ENCODE measurements at regions not wholly inside any gene's neighbourhood (a gene's known extent, or its start where the extent isn't known, plus 50 kb on each side); places are given as distances from the start of the nearest gene placed in this dataset.

DNA sequence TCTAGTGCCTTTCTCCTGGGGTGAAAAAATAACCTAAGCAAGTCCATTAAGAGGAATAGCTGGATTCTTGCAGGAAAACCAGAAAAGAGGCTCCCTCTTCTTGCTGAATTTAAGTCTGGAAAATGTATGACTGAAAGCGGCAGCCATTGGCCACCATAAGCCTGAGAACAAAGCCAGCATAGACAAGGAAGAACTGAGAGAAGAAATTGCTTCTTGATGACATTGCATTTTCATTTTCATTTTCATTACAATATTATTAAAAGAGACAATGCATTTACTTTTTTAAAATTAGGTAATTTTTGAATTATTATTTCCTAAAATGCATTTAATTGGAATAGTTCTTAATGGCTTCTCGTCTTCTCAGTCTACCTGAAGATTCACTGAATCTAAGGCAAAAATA lies 1157.5 kb upstream of the ZEB2 start:
- no peak overlapping the region for H3K4me3 ChIP-seq (replicated peaks in 1 of 2; ENCODE audit: low read depth in 1 of 2, low read length in 2 of 2)
- ChIA-PET RAD21 (ENCODE audit: low non-redundant PET in 1 of 2, low total read pairs in 2 of 2, uncharacterized antibody in 2 of 2, unreplicated experiment in 2 of 2) (no interaction called here), CTCF (no interaction called here), POLR2A (no interaction called here)
- intact Hi-C loops (cut with micrococcal nuclease) = no loop called here
- H3K79me2 ChIP-seq (ENCODE audit: insufficient read depth, low read length) = no peaks in the 10 kb centered on the region
- TF ChIP-seq, protein P1, sequence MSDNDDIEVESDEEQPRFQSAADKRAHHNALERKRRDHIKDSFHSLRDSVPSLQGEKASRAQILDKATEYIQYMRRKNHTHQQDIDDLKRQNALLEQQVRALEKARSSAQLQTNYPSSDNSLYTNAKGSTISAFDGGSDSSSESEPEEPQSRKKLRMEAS (IDR thresholded peaks at IDR 0.05) = no peak
- no peak for TF ChIP-seq ZFX (IDR thresholded peaks at IDR 0.05)
- TF ChIP-seq SIN3A (IDR thresholded peaks at IDR 0.05; ENCODE audit: low read depth) = no peak
- no peak for TF ChIP-seq TCF7L2 (IDR thresholded peaks at IDR 0.05; ENCODE audit: borderline replicate concordance, extremely low read depth, insufficient read depth, insufficient read length)
- TF ChIP-seq EGR1 (IDR thresholded peaks at IDR 0.05; ENCODE audit: low read depth) = no peak
- TF ChIP-seq JUND (IDR thresholded peaks at IDR 0.05) = no peak
- no peak for TF ChIP-seq RAD21 (IDR thresholded peaks at IDR 0.05; ENCODE audit: low read depth)
- TF ChIP-seq POLR2A (IDR thresholded peaks at IDR 0.05; ENCODE audit: borderline replicate concordance, extremely low read depth, insufficient read depth, insufficient read length) = no peak
- TF ChIP-seq ELF1 (IDR thresholded peaks at IDR 0.05; ENCODE audit: borderline replicate concordance, low read depth) = no peak
- no peak for TF ChIP-seq FOSL1 (IDR thresholded peaks at IDR 0.05; ENCODE audit: low read depth)
- H4K20me1 ChIP-seq (ENCODE audit: insufficient read depth) = no peaks in the 10 kb centered on the region
- ATAC-seq (no peak), DNase-seq (ENCODE audit: low read depth, low spot score) (no peak)
- no peak overlapping the region for H2AFZ ChIP-seq (ENCODE audit: low read depth, low read length, poor library complexity, severe bottlenecking)
- BruUV-seq (replicated peaks) = no TSS peak
- H3K4me2 ChIP-seq (ENCODE audit: low read length) = no peak overlapping the region
- H3K9me2 ChIP-seq (ENCODE audit: insufficient read depth) = no peaks in the 10 kb centered on the region
- no peaks in the 10 kb centered on the region for H3K27me3 ChIP-seq (ENCODE audit: insufficient read depth, low read length)
- no peaks in the 10 kb centered on the region for H3K4me1 ChIP-seq (ENCODE audit: control insufficient read depth in 1 of 2, insufficient read depth in 2 of 2, low read length in 2 of 2)
- no peaks in the 10 kb centered on the region for H3K9me3 ChIP-seq (ENCODE audit: control insufficient read depth in 1 of 2, insufficient read depth in 1 of 2, low read depth in 1 of 2, low read length in 2 of 2)
- H3K36me3 ChIP-seq (ENCODE audit: control insufficient read depth in 1 of 2, insufficient read depth in 2 of 2, low read length in 2 of 2) = no peaks in the 10 kb centered on the region
- no peak overlapping the region for H3K27ac ChIP-seq (ENCODE audit: low read depth, low read length)
- no peak overlapping the region for H3K9ac ChIP-seq (ENCODE audit: low read length)

DNA sequence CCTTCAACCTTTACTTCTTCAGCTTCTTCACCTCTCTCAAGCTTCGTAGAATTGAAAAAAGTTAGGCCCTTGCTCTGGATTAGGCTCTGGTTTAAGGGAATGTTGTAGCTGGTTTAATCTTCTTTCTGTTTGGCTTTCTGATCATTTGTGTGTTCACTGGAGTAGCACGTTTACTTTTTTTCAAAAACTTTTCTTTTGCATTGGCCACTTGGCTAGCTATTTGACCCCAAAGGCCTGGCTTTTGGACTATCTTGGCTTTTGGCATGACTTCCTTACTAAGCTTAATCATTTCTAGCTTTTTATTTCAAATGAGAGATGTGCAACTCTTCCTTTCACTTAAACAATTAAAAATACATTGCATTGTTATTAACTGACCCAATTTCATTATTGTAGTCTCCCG lies 1154.8 kb upstream of the ZEB2 start:
- H3K9me3 ChIP-seq (ENCODE audit: control insufficient read depth in 1 of 2, insufficient read depth in 1 of 2, low read depth in 1 of 2, low read length in 2 of 2) = no peaks in the 10 kb centered on the region
- ChIA-PET RAD21 (ENCODE audit: low non-redundant PET in 1 of 2, low total read pairs in 2 of 2, uncharacterized antibody in 2 of 2, unreplicated experiment in 2 of 2) (no interaction called here), CTCF (no interaction called here), POLR2A (no interaction called here)
- DNase-seq (ENCODE audit: low read depth, low spot score) (no peak), ATAC-seq (no peak)
- no TSS peak for BruUV-seq (replicated peaks)
- H3K27ac ChIP-seq (ENCODE audit: low read depth, low read length) = no peak overlapping the region
- no peaks in the 10 kb centered on the region; the same call in 1 of the 2 replicates for H4K20me1 ChIP-seq (ENCODE audit: insufficient read depth)
- no peak overlapping the region for H3K9ac ChIP-seq (ENCODE audit: low read length)
- no peaks in the 10 kb centered on the region for H3K36me3 ChIP-seq (ENCODE audit: control insufficient read depth in 1 of 2, insufficient read depth in 2 of 2, low read length in 2 of 2)
- H3K4me2 ChIP-seq (ENCODE audit: low read length) = no peak overlapping the region
- H2AFZ ChIP-seq (ENCODE audit: low read depth, low read length, poor library complexity, severe bottlenecking) = no peak overlapping the region
- no peaks in the 10 kb centered on the region for H3K9me2 ChIP-seq (ENCODE audit: insufficient read depth)
- no peaks in the 10 kb centered on the region for H3K4me1 ChIP-seq (ENCODE audit: control insufficient read depth in 1 of 2, insufficient read depth in 2 of 2, low read length in 2 of 2)
- no peaks in the 10 kb centered on the region for H3K27me3 ChIP-seq (ENCODE audit: insufficient read depth, low read length)
- H3K79me2 ChIP-seq (ENCODE audit: insufficient read depth, low read length) = no peaks in the 10 kb centered on the region
- no peak overlapping the region for H3K4me3 ChIP-seq (replicated peaks in 1 of 2; ENCODE audit: low read depth in 1 of 2, low read length in 2 of 2)
- intact Hi-C loops (cut with micrococcal nuclease) = no loop called here
- TF ChIP-seq, protein P2, sequence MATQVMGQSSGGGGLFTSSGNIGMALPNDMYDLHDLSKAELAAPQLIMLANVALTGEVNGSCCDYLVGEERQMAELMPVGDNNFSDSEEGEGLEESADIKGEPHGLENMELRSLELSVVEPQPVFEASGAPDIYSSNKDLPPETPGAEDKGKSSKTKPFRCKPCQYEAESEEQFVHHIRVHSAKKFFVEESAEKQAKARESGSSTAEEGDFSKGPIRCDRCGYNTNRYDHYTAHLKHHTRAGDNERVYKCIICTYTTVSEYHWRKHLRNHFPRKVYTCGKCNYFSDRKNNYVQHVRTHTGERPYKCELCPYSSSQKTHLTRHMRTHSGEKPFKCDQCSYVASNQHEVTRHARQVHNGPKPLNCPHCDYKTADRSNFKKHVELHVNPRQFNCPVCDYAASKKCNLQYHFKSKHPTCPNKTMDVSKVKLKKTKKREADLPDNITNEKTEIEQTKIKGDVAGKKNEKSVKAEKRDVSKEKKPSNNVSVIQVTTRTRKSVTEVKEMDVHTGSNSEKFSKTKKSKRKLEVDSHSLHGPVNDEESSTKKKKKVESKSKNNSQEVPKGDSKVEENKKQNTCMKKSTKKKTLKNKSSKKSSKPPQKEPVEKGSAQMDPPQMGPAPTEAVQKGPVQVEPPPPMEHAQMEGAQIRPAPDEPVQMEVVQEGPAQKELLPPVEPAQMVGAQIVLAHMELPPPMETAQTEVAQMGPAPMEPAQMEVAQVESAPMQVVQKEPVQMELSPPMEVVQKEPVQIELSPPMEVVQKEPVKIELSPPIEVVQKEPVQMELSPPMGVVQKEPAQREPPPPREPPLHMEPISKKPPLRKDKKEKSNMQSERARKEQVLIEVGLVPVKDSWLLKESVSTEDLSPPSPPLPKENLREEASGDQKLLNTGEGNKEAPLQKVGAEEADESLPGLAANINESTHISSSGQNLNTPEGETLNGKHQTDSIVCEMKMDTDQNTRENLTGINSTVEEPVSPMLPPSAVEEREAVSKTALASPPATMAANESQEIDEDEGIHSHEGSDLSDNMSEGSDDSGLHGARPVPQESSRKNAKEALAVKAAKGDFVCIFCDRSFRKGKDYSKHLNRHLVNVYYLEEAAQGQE (IDR thresholded peaks at IDR 0.05; ENCODE audit: low read depth) = no peak
- TF ChIP-seq POLR2AphosphoS5 (IDR thresholded peaks at IDR 0.05; ENCODE audit: low read depth, low read length) = no peak
- no peak for TF ChIP-seq SIN3A (IDR thresholded peaks at IDR 0.05; ENCODE audit: low read depth)
- TF ChIP-seq TCF7L2 (IDR thresholded peaks at IDR 0.05; ENCODE audit: borderline replicate concordance, extremely low read depth, insufficient read depth, insufficient read length) = no peak
- TF ChIP-seq EZH2 (IDR thresholded peaks at IDR 0.05) = no peak
- no peak for TF ChIP-seq JUND (IDR thresholded peaks at IDR 0.05)
- TF ChIP-seq EZH2phosphoT487 (IDR thresholded peaks at IDR 0.05; ENCODE audit: borderline replicate concordance) = no peak
- TF ChIP-seq ZNF274 (IDR thresholded peaks at IDR 0.05; ENCODE audit: low read depth, low read length) = no peak
- TF ChIP-seq SP1 (IDR thresholded peaks at IDR 0.05; ENCODE audit: low read depth) = no peak
- TF ChIP-seq, protein P3, sequence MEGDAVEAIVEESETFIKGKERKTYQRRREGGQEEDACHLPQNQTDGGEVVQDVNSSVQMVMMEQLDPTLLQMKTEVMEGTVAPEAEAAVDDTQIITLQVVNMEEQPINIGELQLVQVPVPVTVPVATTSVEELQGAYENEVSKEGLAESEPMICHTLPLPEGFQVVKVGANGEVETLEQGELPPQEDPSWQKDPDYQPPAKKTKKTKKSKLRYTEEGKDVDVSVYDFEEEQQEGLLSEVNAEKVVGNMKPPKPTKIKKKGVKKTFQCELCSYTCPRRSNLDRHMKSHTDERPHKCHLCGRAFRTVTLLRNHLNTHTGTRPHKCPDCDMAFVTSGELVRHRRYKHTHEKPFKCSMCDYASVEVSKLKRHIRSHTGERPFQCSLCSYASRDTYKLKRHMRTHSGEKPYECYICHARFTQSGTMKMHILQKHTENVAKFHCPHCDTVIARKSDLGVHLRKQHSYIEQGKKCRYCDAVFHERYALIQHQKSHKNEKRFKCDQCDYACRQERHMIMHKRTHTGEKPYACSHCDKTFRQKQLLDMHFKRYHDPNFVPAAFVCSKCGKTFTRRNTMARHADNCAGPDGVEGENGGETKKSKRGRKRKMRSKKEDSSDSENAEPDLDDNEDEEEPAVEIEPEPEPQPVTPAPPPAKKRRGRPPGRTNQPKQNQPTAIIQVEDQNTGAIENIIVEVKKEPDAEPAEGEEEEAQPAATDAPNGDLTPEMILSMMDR (IDR thresholded peaks at IDR 0.05 in 2 of 3, conservative IDR thresholded peaks at IDR 0.05 in 1 of 3; ENCODE audit: borderline replicate concordance in 1 of 3, insufficient read depth in 1 of 3, low read depth in 2 of 3, low read length in 2 of 3) = no peak
- TF ChIP-seq FOSL1 (IDR thresholded peaks at IDR 0.05; ENCODE audit: low read depth) = no peak
- no peak for TF ChIP-seq ZFX (IDR thresholded peaks at IDR 0.05)
